LNCAP (cell line): ENCODE measurements at regions not wholly inside any gene's neighbourhood (a gene's known extent, or its start where the extent isn't known, plus 50 kb on each side); places are given as distances from the start of the nearest gene placed in this dataset.

Experiments used
- TF ChIP-seq, protein P1 (sequence below): fragments of 450-650 bp; IDR thresholded peaks from 2 replicates; pipeline ENCODE4 v1.5.1; 2017; ENCODE audit warnings: mild to moderate bottlenecking

DNA sequence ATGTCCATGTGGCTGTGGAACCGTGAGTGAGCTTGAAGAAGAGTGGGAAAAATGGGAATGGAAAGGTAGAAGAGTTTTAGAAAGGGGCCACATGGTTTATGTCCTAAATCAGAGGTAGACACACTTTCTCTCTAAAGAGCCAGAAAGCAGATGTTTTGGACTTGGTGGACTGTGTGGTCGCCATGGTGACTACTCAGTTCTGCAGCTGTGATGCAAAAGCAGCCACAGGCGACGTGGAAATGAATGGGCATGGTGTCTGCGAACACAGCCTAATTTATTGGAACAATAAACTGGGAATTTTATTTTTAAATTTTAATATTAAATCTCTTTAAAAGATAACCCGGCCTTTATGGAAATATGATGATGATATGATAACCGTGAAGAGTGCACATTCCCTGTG, 386.0 kb upstream of the FAT1 start:
- TF ChIP-seq, protein P1, sequence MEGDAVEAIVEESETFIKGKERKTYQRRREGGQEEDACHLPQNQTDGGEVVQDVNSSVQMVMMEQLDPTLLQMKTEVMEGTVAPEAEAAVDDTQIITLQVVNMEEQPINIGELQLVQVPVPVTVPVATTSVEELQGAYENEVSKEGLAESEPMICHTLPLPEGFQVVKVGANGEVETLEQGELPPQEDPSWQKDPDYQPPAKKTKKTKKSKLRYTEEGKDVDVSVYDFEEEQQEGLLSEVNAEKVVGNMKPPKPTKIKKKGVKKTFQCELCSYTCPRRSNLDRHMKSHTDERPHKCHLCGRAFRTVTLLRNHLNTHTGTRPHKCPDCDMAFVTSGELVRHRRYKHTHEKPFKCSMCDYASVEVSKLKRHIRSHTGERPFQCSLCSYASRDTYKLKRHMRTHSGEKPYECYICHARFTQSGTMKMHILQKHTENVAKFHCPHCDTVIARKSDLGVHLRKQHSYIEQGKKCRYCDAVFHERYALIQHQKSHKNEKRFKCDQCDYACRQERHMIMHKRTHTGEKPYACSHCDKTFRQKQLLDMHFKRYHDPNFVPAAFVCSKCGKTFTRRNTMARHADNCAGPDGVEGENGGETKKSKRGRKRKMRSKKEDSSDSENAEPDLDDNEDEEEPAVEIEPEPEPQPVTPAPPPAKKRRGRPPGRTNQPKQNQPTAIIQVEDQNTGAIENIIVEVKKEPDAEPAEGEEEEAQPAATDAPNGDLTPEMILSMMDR = no peak

DNA sequence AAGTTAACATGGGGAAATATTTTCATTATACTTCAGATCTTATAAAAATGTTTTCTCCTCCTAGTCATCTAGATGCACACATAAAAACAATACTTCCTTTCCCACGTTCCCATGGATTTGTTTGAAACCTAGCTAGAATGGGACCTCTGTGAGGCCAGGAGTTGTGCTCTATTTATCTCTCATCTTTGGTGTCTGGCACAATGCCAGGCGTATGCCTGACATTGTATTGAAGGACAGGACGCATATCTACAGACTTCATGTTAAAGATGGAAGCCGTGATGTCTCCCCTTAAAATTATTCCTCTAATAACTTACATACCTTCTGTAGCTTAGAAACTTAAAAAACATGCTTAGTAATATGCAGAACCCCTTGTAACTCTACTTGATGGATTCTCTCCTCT, 394.5 kb upstream of the FAT1 start:
- TF ChIP-seq, protein P1 = no peak

DNA sequence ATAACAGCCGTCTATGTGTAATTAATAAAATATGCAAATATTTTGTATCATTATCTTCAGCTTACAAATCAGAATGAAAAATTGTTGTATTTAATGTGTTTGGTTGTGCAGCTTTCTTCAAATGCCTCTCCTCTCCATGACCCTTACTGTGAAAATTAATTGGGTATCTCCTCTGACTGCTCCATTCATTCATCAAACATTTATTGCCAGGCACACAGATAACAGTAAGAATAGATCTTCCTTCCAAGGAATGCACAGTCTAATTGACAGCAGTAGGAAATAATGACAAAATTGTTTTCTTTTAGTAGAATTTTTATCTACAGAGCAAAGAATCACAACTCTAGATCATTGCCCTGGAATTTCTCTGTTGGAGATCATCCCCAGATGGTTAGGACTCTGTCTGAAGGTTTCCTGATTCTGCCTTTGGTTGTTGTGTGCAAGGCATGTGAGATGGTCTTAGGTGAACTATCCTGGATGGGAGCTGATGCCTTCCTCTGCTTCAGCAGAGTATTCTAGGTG, 395.0 kb upstream of the FAT1 start:
- TF ChIP-seq, protein P1 = no peak

DNA sequence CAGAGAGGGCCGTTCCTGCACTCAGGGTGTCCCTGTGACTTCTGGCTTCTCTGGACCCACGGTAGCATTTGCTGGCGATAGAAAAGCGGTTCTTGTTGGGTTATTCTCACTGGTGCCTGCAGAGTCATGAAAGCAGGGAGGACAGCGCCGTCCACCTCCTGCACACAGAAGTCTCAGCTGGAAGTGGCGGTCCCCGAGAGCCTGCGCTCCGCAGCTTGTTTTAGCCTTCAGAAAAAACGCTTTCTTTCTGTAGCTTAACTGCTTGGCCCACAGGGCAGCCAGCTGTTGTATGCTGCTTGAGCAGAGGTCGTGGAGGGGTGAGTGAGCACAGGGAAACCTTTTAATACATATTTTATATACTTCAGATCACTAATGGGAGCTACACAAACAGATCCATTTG, 400.7 kb upstream of the FAT1 start:
- TF ChIP-seq, protein P1 = no peak

DNA sequence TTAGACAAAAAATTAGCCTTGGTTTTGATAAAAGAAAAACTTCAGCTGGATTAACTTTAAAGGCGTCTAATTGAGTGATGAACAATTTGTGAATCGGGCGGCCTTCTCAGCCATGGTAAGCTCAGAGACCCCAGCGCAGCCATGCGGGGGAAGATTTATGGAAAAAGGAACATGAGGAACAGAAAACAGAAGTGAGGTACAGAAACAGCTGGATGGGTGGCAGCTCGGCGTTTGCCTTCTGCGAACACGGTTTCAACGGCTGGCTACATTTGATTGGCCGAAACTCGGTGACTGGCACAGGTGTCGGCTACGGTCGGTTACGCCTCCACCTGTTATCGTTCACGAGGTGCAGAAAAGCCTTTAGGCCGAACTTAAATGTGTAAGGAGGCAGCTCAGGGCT, 401.4 kb upstream of the FAT1 start:
- TF ChIP-seq, protein P1 = no peak

DNA sequence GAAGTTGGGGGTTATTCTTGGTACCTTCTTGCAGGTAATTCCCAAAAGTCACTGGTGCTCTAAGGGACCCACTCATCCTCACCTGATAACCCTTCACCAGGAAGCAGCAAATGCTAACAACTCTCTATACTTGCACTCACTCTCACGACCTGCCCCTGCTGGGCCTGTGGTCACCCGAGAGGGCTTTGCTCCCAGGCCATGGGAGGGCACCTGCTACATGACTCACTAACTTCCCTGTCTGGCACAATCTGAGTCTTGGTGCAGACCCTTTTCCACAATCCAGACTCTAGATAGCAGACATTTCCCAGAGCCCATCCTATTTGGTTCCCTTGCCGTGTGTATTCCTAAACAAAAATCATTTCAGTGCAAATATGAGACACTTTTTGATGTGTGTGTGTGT, 403.8 kb upstream of the FAT1 start:
- TF ChIP-seq, protein P1 = no peak

DNA sequence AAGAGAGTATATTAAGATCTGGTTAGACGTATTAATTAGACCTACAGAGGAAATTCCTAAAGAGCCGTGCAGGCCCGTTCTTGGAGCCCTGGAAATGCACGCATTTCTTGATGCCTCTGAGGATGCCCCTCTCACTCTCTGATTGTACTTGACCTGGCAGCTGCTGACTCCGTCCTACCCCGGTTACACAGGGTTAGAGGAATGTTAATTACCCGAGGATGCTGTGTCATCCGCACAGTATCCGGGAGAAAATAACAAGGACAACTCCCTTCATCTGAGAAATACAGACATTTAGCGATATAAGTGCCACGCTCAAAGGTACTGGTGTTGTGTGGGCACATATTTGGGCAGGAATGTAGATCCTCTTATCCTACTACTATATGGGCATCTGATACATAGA, 404.6 kb upstream of the FAT1 start:
- TF ChIP-seq, protein P1 = no peak

DNA sequence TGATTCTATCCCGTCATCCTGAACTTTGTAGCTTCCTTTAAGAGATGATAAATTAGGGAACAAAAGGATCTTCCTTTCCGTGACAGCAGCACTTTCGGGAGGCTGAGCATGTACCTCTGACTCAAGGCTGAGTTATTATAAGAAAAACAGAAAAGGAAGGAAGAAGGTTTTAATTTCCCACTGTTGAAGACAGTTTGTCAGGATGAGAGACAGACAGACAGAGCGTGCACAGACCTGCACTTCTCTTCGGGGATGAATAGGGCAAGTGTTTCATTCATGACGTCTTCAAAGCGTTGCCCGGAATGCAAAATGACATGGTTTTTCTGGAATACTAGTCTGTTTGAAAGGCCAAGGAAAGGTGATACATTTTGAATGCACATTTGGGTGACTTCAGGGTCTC, 405.3 kb upstream of the FAT1 start:
- TF ChIP-seq, protein P1 = no peak
